HG02840 (cell line): ENCODE measurements at regions not wholly inside any gene's neighbourhood (a gene's known extent, or its start where the extent isn't known, plus 50 kb on each side); places are given as distances from the start of the nearest gene placed in this dataset.
"Not testable (repeated sequence)": the region's sequence is repeated elsewhere in the genome, so short reads cannot be mapped to it uniquely, and the experiment has no call there.

Experiments
- ATAC-seq: cut with Tn5 transposase; IDR thresholded peaks from one replicate; pipeline ENCODE4 v1.9.1; 2021; ENCODE audit warnings: mild to moderate bottlenecking, moderate library complexity, moderate number of reproducible peaks; ENCODE audit not compliant: unreplicated experiment, low FRiP score

DNA sequence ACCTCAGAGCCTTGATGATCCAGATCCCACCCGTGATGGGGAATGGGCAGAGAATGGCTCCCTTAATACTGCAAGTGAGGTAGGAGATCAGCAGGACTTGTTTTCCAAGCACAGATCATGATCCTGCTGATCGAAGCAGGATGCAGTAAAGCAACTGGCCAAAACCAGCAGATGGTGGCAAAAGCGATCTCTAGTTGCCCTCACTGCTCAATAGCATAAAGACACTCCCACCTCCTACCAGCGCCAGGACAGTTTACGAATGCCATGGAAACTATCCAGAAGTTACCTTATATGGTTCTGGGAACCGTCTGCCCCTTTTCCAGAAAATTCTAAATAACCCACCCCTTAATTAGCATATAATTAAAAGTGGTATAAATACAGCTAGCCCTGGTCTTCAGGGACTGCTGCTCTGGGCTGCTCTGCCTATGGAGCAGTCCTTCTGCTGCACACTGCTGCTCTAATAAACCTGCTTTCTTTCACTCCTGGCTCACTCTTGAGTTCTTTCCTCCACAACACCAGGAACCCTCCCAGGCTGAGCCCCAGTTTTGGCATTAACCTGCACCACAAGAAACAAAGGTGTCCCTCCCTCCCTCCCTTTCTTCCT, 415.8 kb downstream of the PREX1 start:
- no peak for ATAC-seq

GRCh38 chr20:48411245-48411644, 416.6 kb downstream of the PREX1 start:
- no peak for ATAC-seq

- no peak for ATAC-seq
Measured at GRCh38 chr20:48409055-48409615, 418.7 kb downstream of the PREX1 start.

DNA sequence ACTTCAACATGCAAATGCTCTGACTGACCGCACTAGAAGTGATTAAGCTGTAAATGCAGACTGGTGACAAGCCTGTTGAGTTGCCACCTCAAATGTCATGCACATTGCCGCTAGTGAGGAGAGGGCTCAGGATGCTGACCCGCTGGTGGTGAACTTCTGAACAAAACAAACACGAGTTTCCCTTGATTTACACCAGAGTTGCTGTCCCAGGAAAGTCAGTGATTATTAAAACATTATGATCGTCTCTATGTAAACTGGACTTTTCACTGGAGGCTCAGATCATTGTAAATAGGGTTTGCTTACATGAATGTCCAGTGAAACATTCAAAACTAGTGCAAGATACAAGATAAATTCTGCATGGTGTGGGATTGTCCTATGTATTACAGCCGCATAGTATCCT, 420.1 kb downstream of the PREX1 start:
- no peak for ATAC-seq

DNA sequence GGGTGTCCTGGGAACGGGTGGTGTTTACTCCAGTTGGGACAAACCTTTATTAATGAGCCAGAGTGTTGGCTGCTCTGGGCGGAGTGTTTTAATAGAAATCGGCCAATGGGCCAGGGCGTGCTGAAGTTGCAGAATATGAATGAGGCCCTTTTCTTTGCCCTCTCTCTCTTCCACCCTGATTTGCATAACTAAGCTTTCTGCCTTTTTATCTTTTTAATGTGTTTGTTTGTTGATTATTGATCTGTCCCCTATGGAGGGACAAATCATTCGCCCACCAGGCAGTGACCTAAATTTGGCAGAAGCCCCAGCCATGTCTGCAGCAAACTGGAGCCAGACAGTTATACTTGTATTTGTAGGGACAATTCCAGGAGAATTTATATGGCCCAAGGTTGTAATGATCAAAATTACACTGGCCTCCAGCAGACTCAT, 420.9 kb downstream of the PREX1 start:
- ATAC-seq, result no peak

DNA sequence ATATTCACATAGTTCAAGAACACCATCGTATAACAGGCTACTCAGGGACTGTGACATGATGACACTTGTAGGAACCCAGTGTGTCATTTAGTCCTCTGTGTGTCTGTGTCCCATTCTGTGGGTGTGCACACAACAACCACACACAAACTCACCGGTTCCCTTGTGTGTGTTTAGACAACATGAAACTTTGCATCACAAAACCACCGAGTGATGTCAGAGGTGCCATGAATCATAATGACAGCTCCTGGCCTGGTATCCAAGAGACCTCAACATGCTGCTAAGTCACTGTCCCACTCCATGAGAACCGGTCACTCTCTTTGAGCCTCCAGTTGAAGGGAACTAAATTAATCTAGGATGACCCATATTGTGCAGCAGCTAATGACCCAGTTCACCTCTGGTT, 421.3 kb downstream of the PREX1 start:
- ATAC-seq, result no peak

- ATAC-seq, result no peak
Measured at GRCh38 chr20:48405909-48406308, 421.9 kb downstream of the PREX1 start.

GRCh38 chr20:48404598-48404997, 423.2 kb downstream of the PREX1 start:
- no peak for ATAC-seq

- ATAC-seq, result no peak
Measured at GRCh38 chr20:48403167-48403761, 424.5 kb downstream of the PREX1 start.

DNA sequence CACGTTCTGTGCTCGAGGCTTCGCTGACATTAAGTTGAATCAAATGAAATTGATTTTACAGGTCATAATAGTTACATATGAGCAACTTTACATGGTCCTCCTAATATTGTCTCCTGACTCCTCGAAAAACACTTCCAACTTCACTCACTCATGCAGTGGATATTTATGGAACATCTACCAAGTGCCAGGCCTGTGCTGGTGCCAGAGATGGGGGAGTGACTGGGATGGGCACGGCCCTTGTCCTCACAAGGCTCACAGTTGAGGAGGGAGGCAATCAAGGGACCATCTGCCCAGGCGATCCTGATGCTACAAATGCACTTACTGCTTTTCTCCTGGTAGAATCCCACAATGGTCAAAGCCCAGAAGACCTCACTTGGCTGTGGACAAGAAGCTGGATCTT, 426.4 kb downstream of the PREX1 start:
- ATAC-seq, result no peak

DNA sequence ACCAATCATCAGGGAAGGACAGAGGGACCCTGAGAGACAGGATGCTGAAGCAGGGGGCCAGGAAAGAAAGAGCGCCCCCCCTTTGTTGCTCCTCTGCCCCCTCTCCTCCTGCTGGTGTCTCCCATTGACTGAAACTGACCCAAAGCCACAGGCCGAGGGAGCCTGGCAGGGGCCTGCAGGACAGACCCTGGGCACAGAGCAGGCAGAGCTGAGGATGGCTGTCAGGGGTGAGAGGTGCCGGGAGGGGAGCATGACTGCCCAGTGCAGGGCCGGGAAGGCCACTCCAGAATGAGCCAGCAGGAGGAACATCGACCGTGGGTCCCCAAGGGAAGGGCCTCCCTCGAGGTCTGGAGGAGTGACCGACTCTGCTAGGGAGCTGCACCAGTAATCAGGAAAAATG, 427.8 kb downstream of the PREX1 start:
- ATAC-seq, result no peak

DNA sequence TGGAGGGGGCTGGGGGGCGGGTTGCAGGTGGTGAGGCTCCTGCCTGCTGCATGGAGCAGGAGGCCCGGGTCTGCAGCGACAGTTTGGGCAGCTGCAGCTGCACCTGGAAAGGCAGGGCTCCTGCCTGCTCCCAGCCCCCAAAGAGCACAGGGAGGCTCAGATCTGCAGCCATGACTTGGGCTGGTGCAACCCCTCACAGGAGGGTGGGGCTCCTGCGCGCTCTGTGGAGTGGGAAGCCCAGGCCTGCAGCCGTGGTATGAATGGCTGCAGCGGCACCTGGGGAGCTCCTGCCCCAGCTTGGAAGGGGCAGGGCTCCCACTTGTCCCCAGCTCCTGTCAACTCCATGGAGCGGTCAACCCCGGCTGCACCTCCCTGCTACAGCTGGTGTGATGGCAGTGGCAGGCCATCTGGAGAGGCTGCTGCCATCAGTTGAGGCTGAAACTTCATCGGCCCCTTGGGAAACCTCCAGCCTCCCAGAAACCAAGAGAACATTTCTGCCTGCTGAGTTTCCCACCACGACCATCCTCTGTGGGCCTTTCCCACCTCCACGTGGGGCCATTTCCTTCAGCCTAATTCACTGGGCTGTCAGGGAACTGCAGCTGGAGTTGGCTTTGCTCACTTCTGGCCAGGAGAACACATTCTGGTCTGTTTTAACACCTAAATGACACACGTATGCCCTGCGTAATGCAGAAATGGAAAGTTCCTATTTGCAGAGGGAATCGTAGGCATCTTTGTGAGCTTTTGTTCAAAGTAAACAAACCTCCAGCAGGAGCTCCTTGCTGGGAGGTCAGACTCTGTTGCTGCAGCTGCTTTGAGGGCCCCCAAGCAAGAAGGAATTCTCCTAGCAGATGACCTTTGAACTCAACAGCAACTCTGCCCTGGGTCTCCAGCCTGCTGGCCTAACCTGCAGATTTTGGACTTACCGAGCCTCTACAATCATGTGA, 429.0 kb downstream of the PREX1 start:
- no peak for ATAC-seq

- not testable (repeated sequence) for ATAC-seq
Measured at GRCh38 chr20:48396981-48397861, 430.6 kb downstream of the PREX1 start.

- ATAC-seq, result no peak
Measured at GRCh38 chr20:48395816-48396546, 431.8 kb downstream of the PREX1 start.

GRCh38 chr20:48394415-48395081, 433.3 kb downstream of the PREX1 start:
- ATAC-seq, result no peak

DNA sequence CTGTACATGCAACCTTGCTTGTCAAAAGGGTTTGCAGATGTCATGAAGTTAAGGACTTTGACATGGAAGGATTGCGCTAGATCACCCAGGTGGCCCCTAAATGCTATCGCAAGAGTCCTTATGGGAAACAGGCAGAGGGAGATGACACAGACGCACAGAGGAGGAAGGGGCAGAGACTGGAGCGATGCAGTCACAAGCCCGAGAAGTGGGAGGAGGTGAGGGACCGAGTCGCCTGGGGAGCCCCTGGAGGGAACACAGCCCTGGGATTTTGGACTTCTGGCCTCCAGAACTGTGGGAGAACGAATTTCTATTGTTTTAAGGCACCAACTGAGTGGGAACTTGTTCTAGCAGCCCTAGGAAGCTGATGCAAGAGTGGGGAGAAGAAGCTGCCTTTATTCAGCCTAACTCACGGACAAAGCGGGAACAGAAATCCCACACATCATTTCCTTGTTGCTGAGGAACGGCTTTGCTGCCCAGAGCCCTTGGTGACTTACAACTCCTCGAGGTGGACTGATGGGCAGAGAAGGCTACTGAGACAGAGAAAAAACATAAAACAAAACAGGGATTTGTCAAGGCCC, 434.0 kb downstream of the PREX1 start:
- no peak for ATAC-seq

DNA sequence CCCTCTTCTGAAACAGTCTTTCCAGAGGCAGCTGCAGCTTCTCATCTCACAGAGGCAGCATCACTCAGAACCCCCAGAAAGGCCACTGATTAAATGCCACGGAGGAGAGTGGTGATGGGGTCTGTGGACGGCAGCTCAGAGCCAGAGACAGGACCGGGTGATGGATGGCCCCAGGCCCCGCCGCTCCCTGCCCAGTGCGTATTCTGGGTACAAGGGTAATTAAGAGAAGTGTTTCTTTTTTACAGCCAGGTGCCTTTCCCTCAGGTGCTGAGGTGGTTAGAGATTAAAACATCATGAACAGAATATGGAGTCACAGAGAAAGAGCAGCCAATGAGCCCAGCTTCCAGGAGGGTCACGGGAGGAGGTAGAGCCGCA, 434.5 kb downstream of the PREX1 start:
- no peak for ATAC-seq

DNA sequence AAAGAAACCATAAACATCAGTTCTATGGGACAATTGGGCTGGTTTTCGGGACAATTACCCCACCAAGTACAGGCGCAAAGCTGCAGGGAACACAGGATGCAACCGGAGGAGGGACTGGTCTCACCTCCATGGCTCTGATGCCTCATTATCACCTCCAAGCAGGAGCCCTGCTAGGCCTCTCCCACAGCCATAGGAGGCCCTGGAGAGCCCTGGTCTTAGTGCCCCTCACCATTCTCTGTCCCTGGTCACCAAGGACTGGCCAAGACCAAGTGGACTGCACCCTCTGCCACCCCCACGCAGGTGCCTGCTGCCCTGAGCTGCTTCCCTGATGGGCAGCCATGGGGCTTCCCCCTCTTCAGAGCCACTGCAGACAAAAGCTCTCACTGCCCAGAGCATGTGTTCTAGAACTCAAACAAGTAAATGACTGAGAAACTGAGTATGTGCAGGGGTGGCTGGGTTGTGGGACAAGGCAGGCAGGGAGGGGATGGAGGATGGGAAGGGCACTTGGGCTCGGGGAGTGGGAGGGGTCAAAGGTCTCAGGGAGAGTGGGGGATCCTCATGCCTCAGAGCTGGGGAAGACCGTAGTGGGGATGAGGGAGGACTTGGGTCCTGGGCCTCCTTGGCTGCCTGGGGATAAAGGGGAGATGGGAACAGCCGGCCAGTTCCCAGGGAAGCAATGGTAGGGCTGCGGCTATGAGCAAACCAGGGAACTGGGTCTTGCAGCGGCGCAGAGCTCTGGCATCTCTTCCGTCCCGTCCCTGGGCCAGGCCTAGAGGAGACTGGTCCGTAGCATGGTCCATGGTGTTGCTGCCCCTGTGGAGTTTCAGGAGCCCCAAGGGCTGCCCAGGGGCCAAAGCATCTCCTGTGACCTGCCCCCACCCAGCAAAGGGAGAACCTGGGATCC, 435.1 kb downstream of the PREX1 start:
- no peak for ATAC-seq
